ENCODE measurements at regions not wholly inside any gene's neighbourhood (a gene's known extent, or its start where the extent isn't known, plus 50 kb on each side); places are given as distances from the start of the nearest gene placed in this dataset.
"Not testable (repeated sequence)": the region's sequence is repeated elsewhere in the genome, so short reads cannot be mapped to it uniquely, and the experiment has no call there.

DNA sequence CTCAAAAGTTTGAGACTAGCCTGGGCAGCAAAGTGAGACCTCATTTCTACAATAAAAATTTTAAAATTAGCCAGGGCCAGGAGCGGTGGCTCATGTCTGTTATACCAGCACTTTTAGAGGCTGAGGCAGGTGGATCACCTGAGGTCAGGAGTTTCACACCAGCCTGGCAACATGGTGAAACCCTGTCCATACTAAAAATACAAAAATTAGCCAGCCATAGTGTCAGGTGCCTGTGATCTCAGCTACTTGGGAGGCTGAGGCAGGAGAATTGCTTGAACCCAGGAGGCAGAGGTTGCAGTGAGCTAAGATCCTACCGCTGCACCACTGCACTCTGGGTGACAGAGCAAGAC is 85.1 kb upstream of the MAP4 start:
- intact Hi-C loops (cut with micrococcal nuclease) = not testable (repeated sequence)

DNA sequence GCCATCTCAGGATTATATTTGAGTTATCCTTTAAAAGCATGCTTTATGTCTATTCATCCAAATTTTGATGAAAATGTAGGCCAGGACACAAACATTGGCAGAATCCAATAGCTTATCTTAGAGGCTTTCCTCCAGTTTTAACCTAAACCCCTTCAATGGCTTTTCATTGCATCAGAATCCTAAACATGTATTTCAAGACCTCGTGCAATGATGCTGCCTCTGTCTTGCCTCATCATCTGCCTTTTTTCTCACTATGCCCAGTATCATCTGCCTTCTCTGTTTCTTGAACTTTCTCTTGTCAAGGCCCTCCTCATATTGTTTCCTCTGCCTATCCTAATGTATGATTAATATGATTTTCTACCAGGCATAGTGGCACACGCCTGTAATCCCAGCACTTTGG is 76.1 kb upstream of the MAP4 start:
- intact Hi-C loops (cut with micrococcal nuclease) = no loop called here

DNA sequence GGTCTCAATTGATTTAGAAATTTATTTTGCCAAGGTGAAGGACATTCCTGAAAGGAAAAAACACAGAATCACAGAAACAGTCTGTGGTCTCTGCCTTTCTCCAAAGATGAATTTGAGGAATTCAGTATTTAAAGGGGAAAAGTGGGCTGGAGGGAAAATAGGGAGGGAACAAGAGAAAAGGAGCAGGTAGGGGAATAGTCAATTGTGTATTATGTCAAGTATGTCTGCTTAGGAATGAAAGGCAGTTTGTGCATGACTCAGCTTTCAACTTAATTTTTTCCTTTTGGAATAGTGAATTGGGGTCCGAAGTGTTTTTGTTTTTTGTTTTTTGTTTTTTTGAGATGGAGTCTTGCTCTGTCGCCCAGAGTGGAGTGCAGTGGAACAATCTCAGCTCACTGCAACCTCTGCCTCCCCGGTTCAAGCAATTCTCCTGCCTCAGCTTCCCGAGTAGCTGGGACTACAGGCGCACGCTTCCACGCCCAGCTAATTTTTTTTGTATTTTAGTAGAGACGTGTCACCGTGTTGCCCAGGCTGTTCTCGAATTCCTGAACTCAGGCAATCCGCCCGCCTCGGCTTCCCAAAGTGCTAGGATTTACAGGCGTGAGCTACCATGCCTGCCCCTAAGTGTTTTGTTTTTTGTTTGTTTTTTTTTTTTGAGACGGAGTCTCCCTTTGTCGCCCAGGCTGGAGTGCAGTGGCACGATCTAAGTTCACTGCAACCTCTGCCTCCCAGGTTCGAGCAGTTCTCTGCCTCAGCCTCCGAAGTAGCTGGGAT is 74.1 kb upstream of the MAP4 start:
- intact Hi-C loops (cut with micrococcal nuclease) = no loop called here

DNA sequence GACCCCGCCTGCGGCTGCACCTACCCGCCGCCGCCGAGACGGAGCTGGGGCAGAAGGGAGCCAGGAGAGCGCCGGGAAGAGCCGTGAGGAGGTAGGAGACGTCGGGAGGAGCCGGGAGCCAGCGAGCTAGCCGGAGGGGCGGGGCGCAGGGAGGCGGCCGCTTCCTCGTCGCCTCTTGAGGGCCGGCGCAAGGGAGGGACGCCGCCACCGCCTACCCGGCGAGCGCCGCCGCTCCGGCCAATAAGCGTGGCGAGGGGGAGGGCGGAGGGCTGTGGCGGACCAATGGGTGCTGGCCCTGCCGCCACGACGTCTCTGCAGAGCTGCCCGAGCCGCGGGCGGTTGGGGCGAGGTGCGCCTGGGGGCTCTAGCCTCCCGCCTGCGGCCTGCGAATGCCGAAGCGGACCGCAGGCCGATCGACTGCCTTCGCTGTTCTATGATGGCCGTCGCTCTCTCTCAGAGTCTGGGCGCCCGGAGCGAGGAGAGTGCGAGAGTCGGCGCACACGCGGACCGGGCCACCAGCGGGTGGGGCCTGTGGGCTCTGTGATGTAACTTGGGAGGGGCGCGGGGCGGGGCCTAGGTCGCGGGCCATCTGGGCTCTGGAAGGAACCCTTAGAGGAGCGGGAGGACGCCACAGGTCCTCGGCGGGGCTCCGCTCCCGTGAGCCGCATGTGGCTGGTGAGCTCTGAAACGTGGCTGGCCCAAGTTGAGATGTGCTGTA is 72.7 kb upstream of the MAP4 start:
- intact Hi-C loops (cut with micrococcal nuclease) = loop anchor here (1.0 to 5.0 kb wide), 16 partner anchors 62 to 1324 kb away; partner anchors contain the start of genes CCDC12, CDC25A, CSPG5 and DHX30

DNA sequence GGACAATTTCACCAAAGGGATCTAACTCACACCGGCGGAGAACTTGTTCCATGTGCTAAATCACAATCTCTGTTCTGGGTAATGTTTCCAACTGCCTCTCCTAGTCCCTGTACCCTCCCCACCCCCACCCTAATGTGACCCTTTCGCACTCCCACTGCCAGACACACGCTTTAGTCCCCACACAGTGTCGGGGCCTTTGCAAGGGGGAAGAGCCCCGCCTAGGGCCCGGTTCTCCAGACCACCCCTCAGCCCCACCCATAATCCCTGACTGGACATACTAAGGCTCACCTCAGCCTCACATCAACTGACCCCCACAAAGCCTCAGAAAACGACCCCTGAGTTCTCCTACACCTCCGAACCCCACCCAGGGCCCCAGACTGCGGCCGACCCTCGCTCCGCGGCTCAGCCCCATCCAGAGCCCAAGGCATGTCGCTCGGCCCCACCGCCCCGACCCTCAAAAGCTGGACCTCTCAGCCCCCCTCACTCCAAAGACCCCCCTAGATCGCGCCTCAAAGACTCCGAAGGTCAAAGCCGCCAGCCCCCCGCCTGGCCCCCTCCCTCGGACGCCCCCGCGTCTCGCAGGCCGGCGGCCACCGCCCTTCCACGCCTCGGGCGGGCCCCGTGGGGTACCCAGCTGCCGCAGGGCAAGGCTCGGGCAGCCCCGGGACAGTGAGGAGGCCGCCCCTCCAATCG is 72.0 kb upstream of the MAP4 start:
- intact Hi-C loops (cut with micrococcal nuclease) = loop anchor here (1.0 to 5.0 kb wide), 9 partner anchors 97 to 1325 kb away; partner anchors contain the start of genes CCDC12, CSPG5, DHX30 and IP6K2

DNA sequence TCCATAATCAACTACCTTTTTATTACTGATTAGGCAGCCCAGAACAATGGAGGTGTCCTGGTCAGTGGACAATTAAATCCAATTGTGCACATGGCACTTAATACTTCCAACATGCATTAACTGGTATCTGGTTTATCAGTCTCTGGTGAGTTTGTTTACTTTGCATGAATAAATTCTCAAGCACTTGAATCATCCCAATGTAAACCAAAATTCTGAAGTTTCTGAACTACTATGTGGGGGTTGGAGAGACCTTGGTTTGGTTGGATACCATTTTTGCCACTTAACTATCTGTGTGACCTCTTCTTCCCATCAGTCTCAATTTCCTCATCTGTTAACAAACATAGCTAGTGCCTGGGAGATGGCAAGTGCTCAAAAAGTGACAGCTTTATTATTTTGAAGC is 70.5 kb upstream of the MAP4 start:
- intact Hi-C loops (cut with micrococcal nuclease) = loop anchor here (1.0 to 5.0 kb wide), 3 partner anchors 26 to 921 kb away; partner anchors contain the start of genes CSPG5 and WDR6

DNA sequence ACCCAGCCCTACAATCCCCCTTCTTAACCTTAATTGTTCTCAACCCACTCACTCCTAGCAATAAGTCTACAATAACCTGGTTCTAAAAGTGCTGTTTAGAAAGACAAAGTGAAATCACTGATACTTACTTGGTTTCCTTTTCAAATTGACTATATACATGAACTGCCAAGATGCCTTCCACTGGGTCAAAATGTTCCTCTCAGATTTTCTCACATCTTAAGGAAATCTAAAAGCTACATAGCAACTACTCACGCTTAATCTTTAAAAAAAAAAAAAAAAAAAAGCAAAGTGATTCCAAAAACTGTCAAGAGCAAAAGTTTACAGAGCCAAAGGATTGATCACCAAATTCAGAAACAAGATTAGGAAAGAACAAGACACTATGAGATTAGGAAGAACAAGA is 68.7 kb upstream of the MAP4 start:
- intact Hi-C loops (cut with micrococcal nuclease) = loop anchor here (5.0 kb wide), 2 partner anchors 508 to 922 kb away; partner anchors contain the start of genes CSPG5 and WDR6

DNA sequence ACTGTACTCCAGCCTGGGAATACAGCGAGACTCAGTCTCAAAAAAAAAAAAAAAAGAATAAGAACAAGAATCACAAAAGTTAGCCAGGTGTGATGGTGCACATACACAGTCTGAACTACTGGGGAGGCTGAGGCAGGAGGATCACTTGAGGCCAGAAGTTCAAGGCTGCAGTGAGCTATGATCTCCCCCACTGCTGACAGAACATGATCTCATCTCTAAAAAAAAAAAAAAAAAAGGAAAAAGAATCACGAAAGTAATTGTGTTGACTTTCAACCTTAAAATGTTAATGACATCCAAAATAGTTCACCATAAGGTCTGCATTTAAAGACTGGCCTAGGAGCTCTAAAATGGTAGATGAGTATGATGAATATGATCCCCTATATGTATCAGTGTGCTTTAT is 68.0 kb upstream of the MAP4 start:
- intact Hi-C loops (cut with micrococcal nuclease) = no loop called here

DNA sequence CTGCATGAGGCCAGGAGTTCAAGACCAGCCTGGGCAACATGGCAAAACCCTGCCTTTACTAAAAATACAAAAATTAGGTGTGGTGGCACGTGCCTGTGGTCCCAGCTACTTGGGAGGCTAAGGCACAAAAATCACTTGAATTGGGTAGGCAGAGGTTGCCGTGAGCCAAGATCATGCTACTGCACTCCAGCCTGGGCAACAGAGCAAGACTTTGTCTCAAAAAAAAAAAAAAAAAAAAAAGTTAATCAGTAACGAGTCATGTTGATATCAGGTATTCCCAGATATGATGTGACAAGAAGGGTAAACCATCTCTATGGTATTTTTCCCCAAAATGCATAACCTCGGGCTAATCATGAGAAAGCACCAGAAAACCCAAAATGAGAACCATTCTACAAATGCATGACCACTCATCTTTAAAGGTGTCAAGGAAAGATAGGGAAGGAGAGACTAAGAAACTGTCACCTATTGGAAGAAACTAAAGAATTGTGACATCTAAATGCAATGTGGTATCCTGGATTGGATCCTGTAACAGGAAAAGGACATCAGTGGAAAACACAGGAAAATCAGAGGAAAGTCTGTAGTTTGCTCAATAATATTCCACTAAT is 66.5 kb upstream of the MAP4 start:
- intact Hi-C loops (cut with micrococcal nuclease) = no loop called here

DNA sequence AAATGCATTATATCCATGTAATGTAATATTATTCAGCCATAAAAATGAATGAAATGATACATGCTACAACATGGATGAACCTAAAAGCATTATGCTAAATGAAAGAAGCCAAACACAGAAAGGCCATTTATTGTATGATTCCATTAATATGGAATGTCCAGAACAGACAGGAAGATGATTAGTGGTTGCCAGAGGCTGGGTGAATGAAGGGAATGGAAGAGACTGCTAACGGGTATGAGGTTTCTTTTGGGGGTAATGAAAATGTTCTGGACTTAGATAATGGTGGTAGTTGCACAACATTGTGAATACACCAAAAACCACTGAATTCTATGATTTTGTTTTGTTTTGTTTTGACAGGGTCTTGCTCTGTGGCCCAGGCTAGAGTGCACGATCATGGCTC is 61.6 kb upstream of the MAP4 start:
- intact Hi-C loops (cut with micrococcal nuclease) = no loop called here

DNA sequence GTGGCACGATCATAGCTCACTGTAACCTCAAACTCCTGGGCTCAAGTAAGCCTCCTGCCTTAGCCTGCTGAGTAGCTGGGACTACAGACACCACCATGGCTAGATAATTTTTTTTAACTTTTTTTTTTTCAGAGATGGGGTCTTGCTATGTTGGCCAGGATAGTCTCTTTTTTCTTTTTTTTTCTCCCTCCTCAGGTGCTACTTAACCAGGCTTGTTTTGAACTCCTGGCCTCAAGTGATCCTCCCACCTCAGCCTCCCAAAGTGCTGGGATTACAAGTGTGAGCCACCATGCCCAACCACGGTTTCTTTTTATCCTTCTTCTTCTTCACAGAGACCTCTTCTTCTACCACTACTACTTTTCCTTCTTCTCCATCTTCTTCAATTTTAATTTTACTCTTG is 53.8 kb upstream of the MAP4 start:
- intact Hi-C loops (cut with micrococcal nuclease) = no loop called here

DNA sequence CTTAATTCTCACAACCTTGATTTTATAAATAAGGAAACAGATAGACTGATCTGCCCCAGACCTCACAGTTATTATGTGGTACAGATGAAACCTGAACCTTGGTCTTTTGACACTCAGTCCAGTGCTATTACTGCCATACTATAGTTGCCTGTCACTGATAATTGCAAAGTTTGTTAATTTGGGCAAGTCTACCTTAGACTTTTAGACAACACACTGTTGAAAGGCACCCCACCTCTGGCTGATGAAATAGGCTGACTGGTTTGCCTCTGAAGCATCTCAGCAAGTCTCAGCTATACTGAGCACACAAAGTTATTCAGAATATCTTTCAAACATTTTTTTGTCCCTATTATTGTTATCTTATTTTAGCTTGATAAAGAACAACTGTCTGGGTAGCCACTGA is 53.1 kb upstream of the MAP4 start:
- intact Hi-C loops (cut with micrococcal nuclease) = no loop called here

DNA sequence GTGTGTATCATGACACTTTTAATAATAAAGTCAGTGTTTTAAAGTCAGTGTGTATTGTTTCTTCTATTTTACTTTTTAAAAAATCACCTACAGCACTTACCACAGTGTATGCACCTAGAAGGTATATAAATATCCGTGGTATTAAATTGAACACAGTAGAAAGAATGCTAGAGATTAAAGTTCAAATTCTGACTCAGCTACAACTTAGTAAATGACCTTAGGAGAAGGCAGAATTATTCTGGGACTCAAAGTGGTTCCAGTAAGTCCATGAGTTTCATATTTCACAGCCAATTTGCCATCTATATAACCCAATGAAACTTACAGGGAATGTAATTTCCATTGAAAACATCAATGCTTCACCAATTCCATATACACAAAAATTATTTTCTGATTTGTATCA is 52.7 kb upstream of the MAP4 start:
- intact Hi-C loops (cut with micrococcal nuclease) = no loop called here

DNA sequence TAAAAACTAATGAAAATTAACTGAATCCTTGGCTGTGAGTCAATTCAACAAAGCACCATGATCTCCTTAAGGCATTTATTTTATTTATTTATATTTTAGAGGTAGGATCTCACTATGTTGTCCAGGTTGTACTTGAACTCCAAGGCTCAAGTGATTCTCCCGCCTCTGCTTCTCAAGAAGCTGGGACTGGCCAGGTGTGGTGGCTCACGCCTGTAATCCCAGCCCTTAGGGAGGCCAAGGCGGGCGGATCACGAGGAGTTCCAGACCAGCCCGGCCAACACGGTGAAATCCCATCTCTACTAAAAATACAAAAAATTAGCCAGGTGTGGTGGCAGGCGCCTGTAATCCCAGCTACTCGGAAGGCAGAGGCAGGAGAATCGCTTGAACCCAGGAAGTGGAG is 52.1 kb upstream of the MAP4 start:
- intact Hi-C loops (cut with micrococcal nuclease) = not testable (repeated sequence)

DNA sequence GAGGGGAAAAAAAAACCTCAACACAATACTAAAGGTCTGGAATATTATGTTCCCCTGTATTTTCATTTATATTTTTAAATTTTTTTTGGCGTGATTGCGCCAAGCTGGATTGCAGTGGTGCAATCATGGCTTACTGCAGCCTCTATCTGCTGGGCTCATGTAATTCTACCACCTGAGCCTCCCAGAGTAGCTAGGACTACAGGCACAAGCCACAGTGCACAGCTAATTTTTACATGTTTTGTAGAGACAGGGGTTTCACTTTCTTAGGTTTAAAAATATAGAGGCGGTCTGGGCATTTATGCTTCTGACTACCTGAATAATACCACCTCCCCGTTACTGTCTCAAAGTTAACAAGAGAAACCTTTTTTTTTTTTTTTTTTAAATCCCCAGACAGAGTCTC is 51.1 kb upstream of the MAP4 start:
- intact Hi-C loops (cut with micrococcal nuclease) = no loop called here
